HG02943 (cell line): ENCODE measurements at regions not wholly inside any gene's neighbourhood (a gene's known extent, or its start where the extent isn't known, plus 50 kb on each side); places are given as distances from the start of the nearest gene placed in this dataset.
"Not testable (repeated sequence)": the region's sequence is repeated elsewhere in the genome, so short reads cannot be mapped to it uniquely, and the experiment has no call there.

Experiments used
- ATAC-seq: cut with Tn5 transposase; IDR thresholded peaks from one replicate; pipeline ENCODE4 v1.9.1; 2021; ENCODE audit warnings: mild to moderate bottlenecking, low read depth, moderate library complexity; ENCODE audit not compliant: unreplicated experiment

DNA sequence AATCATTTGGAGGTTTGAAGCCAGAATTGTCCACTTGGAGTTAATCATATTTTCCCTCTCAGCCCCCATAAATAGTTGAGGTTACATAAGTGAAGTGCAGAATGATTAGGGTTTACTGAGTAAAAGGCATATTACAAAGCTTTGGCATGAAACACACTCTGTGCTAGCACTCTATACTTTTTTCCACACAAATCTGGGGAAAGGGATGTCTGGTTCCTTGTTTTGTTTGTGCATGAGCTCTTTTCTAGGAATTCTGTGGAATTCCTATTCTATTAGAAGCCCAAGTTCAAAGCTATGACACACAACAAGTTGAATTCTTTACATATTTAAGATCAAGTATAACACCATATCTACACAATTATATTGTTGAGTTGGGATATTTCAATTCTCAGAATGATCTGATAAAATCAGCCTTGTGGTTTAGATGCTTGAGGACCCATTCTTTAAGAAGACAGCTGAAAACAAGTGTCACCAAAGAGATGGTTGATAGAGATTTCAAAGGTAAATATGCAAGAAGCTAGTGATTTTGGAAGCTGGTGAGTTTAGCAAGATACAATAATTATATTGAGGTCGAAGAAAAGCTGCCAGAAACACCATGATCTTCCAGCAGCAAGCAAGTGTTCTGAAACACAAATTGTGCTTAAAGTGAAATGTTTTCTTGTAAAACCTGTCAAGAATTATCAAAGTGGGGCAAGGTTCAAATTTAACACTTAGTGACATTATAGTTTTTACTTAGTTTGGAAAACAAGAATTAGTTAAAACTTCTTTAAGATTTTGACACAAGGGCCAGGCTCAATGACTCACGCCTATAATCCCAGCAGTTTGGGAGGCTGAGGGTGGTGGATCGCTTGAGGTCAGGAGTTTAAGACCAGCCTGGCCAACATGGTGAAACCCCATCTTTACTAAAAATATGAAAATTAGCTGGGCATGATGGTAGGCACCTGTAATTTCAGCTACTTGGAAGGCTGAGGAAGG is 122.6 kb downstream of the INHBA start:
- ATAC-seq: no peak

DNA sequence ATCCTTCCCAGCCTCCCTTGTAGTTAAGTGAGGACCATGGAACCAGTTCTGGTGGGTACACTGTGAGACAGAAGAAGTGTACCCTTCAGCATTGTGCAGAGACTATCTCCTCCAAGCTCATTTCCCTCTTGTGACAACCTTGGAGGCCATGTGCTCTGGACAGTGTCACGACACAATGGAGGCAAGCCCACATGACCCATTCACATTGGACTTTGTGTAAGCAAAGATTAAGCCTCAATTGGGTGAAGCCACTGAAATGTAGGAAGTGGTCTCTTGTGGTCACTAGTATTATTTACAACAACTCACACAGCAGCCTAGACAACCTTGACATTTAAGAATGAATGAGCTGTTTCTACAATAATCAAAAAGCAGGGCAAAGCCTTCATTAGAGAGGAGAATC is 124.2 kb downstream of the INHBA start:
- ATAC-seq: no peak

DNA sequence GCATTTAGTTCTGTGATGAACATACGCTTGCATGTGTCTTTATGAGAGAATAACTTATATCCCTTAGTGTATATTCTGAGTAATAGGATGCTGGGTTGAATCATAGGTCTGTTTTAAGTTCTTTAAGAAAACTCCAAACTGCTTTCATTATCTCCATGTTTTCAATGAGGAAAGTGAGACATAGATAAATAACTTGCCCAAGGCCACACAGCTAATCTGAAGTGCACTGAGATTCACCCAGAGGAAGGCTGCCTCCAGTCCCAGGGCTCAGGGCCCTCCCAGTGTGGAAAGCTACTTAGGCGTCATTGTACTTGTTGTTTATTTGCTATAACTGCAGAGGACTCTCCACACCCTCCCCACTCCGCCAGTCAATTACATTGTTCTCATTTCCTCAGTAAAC is 126.7 kb downstream of the INHBA start:
- ATAC-seq: no peak

DNA sequence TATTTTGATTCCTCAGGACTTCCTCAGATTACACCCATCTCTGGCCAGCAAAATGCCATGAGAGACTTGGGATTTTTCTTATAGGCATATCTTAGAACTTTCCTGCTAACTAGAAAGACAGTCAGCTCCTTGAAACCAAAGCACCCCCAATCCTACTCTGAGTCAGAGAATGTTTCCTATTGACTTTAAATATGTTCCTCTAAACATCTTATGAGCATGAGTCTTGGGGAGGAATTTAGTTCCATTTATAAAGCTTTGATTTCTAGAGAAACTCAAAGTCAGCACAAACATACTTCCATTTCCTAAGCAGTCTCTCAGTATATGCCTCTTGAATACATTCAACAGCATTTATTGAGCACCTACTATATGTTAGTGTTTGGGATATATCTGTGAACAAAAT is 128.5 kb downstream of the INHBA start:
- ATAC-seq: no peak

DNA sequence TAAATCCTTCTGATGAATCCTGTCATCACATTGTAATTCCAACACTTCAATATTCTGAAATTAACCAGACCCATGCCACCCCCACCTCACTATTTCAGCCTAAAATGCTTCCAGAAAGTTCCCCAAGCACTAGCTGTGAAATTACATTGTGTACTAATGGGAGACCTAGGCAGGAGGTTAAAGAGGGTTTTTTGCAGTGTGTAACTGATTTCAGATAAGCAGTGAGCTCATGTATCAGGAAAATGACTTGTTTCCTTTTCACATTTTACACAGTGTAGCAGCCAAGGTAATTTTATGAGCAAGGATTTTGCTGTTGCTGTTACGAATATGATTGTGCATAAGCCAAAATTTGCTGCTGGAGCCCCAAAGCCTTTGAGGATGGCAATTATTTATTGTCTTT is 129.0 kb downstream of the INHBA start:
- no peak for ATAC-seq

DNA sequence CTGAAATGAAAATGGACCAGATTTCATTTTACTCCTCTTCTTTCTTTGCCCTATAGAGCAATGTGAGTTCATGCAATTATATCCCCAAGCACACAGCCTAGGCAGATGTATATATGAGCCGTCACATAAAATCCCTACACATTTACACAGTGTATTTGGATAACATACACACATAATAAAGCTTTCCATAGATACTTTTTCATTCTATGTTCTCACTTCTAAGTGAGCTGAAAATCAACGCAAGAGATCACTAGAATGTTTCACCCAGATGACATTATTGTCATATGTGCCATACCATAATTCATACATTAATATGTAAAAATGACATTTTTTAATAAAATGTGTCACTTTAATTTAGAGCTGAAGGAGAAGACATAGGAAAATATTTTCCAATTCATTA is 129.4 kb downstream of the INHBA start:
- no peak for ATAC-seq

DNA sequence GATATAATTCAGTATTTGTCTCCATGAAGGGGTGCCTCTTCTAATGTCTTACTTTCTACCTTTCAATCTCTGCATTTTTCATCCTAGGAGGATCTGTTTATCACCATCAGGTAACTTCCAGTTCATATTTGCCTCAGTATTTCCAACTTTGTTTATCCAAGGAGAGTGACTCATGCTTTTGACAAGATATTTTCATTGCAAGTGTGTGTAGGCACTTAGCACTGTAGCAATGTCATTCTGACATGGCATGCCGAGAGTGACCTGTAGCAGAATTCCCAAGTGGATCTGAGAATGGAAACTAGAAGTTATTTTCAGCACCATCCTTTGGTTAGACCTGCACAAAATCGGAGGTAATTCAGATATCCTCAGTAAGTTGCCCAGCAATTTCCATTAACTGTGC is 129.9 kb downstream of the INHBA start:
- ATAC-seq: no peak

DNA sequence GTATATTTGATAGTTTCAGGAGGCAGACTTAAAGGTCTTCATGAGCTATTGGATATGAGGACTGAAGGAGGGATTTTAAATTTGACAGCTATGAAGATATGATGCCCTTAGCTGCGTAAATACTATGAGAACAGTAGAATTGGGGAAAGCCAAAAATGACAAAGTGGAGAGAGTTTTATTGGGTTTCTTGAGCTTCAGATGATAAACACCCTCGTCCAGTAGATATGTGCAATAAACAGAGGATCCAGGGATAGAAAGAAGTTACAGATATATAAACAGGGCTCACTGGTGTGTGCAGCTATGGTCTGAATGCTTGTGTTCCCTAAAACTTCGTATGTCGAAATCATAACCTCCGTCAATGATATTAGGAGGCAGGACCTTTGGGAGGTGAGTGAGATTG is 131.3 kb downstream of the INHBA start:
- no peak for ATAC-seq

DNA sequence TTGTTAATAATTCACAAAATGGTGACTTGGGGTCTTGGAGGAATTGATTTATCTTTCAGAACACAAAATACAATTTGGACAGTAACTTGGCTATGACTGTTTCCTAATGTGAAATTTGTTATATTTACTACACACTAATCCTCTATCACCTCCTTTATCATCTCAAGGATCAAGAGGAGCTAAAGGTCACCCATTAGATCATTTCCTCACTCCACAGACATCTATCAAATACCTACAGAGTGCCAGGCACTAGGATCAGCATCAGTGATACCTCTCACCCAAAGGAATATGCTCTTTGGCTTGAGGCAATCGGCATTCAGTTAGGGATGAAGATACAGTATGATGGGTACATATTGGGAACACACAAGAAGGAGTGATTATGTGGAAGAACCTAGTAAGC is 132.1 kb downstream of the INHBA start:
- no peak for ATAC-seq

DNA sequence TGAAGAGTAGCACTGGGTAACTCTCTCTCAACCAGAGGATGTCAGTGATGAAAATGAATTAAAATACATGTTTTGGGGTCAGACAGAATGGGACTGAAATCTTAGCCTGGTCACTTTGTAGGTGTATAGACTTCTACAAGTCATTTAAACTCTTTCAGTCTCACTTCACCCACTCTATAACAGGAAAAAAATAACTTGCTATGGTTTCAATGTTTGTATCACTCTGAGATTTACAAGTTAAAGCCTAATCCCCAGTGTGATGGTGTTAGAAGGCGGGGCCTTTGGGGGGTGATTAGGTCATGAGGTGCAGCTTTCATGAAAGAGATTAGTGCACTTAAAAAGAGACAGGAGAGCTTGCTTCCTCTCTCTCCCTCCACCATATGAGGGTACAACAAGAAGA is 134.8 kb downstream of the INHBA start:
- no peak for ATAC-seq

DNA sequence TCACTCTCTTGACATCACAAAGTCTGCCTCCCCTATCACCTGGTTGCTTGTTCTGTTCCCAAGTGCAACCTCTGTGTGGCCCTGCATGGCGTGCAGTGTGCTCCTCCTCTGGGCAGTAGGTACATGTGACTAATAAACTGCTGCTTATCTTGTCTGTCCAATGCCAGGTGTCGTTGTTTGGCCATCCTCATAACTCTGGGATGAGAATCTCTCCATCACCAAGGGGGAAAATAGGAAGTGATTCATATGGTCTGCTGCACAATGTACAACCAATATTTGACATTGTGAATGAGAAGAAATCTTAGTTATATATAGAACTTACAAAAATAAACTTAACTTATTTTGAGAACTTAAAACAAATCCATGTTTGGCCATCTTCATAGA is 135.2 kb downstream of the INHBA start:
- no peak for ATAC-seq

DNA sequence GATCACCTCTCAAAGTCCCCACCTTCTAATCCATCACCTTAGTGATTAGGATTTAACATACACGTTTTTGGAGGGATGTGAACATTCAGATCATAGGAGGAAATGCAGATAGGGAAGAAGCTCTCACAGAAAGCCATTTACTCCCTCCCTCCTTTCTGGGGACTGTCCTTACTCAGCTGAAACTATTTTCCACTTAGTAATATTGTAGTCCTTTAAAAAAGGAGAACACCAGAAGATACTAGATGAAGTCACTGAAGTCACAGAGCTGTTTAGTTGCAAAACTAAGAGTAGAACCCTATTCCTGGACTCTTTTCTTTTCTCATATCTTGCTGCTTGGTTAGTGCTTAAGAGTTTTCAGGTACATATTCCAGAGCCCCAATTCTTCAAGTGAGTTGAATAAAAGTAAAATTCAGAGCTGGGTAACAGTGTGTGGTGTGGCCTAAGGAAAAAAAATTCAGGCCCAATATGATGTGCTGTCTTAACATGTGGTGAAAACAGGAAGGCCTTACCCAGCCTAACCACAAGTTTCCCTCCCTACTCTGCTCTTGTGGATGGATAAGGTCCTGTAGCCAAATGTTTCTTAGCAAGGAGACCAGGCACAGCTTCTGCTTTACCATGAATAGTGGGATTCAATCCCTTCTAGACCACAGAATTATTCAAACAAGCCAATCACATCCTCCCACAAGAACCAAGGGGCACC is 135.7 kb downstream of the INHBA start:
- ATAC-seq: no peak

DNA sequence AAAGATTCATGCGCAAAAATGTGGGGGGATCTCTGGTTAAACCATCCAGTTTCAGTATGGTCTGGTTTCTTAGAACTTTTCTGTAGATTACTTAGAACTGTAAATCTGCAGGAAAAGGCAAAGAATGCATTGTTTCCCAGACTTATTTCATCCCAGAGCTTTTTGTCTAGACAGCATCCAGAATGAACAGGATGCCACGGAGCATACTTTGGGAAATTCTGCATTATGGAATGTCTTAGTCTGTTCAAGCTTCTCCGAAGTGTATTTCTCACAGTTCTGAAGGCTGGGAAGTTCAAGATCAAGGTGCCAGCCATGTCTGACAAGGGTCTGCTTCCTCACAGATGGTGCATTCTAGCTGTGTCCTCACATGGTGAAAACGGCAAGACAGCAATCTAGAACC is 136.3 kb downstream of the INHBA start:
- no peak for ATAC-seq

DNA sequence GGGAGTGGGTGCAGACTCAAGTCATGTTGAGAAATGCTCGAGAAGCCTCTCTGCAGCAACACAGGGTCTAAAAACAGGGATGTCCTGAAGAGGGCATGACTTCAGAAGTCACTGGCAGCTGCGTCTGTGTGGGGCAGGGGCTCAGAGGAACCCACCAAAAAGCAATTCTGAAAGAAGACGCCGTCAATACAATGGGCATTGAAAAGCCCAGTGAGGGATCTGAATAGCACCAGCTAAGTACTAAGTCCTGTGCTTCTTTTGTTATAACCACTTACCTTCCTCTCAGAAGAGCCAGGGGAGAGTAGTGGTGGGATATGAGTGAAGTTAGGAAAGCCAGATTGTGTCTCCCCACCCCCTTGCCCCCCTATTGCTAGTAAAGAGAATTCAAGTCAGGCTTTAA is 137.2 kb downstream of the INHBA start:
- no peak for ATAC-seq

DNA sequence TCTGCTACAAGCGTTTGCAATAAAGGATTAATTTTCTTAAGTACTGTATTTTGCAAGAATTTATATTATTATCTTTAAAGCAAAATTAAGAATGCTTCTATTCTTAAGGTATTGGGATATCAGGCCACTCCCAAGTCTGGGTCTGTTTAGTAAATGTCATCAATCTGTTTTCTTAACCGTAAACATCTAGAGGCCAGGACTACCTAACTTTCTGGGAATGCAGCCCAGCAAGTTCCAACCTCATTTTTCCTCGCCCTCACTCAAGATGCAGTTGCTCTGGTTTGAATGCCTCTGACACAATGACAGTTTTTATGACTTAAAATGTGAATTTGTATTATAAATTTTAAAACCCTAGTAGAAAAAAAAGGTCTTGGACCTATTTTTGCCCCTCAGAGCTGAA is 143.5 kb downstream of the INHBA start:
- no peak for ATAC-seq

DNA sequence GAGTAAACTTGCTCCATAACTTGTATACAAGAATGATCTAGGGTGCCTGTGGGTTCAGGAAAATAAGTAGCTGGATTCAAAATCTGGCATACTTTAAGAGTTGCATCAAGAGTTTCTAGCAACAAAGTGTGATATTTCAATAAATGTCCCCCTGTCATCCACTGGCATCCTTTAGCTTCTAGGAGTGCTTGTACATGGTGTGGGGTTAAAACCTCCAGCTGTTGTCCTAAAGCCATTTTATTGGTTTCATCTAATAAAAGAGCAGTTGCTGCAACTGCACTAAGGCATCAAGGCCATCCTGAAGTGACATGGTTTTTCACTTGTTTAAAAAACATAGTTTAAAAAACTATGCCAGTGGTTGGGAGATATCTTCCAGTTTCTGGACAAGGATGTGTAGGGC is 148.4 kb downstream of the INHBA start:
- ATAC-seq: no peak

DNA sequence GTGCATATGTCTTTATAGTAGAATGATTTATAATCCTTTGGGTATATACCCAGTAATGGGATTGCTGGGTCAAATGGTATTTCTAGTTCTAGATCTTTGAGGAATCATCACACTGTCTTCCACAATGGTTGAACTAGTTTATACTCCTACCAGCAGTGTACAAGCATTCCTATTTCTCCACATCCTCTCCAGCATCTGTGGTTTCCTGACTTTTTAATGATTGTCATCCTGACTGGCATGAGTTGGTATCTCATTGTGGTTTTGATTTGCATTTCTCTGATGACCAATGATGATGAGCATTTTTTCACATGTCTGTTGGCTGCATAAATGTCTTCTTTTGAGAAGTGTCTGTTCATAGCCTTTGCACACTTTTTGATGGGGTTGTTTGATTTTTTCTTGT is 152.8 kb downstream of the INHBA start:
- not testable (repeated sequence) for ATAC-seq

DNA sequence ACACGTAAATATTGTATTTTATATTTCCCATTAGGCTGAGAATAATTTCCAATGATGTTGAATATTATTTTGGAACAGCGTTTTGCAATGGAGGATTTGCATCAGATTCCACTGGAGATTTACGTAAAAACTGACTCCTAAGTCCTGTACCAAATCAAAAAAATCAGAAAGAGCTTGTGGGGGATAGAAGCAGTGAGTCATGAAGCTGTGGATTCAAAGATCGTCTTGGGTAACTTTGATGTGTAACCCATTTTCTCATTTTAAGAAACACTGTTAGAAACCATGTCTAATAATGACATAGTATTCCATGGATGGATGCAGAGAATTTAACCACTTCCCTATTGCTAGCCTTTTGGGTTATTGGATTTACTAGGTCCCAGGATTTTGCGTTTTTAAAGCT is 158.6 kb downstream of the INHBA start:
- ATAC-seq: no peak

DNA sequence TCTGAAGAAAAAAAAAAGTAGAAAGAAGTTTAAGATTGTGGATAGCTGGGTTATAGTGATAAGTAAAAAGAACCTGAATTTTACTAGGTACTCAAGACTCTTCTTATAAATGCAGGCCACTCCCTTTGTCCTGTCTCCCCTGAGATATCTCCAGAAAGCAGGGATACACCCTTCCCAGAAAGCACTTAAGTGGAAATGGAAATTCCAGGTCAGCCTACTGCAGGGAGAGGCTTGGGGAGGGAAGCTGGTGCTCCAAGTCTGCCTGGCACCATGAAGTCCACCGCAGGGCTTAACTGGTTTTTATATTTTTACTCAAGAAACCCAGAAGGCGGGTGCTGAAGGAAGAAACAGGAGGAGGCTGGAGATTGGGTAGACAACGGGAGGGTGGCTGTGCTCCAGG is 162.3 kb downstream of the INHBA start:
- ATAC-seq: no peak

DNA sequence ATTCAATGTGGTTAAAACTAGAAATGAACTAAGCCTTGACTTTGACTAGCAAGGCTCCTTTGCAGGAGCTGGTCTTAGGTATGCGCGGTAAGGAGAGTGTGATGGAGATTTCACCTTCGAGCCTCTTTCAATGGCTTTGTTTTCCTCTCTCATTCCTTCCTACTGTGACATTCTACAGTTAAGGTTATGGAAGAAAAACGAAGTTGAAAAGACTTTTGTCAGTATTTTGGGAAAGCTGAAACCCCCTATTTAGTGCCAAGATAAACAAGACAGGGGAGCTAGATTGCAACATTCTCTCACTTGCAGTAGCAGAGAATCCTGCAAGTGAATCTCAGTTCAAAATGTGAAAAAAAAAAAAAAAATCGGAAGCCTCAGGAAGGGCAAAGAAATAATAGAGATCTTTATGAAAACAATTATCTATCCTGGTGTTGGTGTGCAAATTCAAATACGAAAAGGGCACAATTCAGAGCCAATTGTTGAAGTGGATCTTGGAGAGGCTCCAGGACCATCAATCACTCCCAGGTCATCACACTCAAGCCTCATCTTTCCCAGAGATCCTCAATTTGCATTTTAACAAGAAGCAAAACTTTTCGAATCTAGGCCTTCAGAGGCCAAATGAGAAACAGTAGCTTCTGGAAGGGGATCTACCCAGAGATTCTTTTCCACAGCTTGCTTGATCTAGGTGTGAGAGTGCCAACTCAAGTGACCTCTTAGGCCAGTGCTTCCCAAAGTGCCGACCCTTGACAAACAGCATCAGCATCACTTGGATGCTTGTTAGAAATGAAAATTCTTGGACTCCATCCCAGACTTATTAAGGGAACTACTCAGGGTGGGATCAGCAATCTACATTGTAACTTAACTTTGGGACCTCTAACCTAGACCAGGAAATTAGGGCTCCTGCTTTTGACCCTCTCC is 163.8 kb downstream of the INHBA start:
- no peak for ATAC-seq
